Stimulated activated CD4-positive, alpha-beta T cell treated with anti-CD3 and anti-CD28 coated beads, Interleukin-2, amount 100 ng/mL, for 4 hours (primary cell): ENCODE measurements at regions not wholly inside any gene's neighbourhood (a gene's known extent, or its start where the extent isn't known, plus 50 kb on each side); places are given as distances from the start of the nearest gene placed in this dataset.
A peak's percentile ranks its signal among the peaks of the same experiment; 100 is the strongest.
"Not testable (repeated sequence)": the region's sequence is repeated elsewhere in the genome, so short reads cannot be mapped to it uniquely, and the experiment has no call there.

Source experiments
- DNase-seq: peaks from one replicate; pipeline ENCODE4 v3.0.0-alpha.2; 2020; ENCODE audit warnings: low read depth

- not testable (repeated sequence) for DNase-seq
These were observed 51.5 kb downstream of the VPREB1 start for GRCh38 chr22:22296047-22296446.

GRCh38 chr22:22297159-22297793 lies 52.7 kb downstream of the VPREB1 start:
- DNase-seq, result not testable (repeated sequence)

- peak; percentile 69 for DNase-seq
These were observed 53.4 kb downstream of the VPREB1 start for GRCh38 chr22:22297794-22298653.

GRCh38 chr22:22298654-22299009 lies 54.0 kb downstream of the VPREB1 start:
- DNase-seq, result not testable (repeated sequence)

GRCh38 chr22:22300511-22300910 lies 55.9 kb downstream of the VPREB1 start:
- not testable (repeated sequence) for DNase-seq

GRCh38 chr22:22300946-22301345 lies 56.4 kb downstream of the VPREB1 start:
- not testable (repeated sequence) for DNase-seq

GRCh38 chr22:22316589-22316988 lies 72.0 kb downstream of the VPREB1 start:
- DNase-seq, result no peak

- DNase-seq, result no peak
These were observed 74.3 kb downstream of the VPREB1 start for GRCh38 chr22:22318723-22319465.

- peak; percentile 46 for DNase-seq
These were observed 77.4 kb downstream of the VPREB1 start for GRCh38 chr22:22321743-22322611.

GRCh38 chr22:22322792-22323191 lies 78.2 kb downstream of the VPREB1 start:
- DNase-seq, result no peak

- no peak for DNase-seq
These were observed 83.1 kb downstream of the VPREB1 start for GRCh38 chr22:22327723-22328122.

- no peak for DNase-seq
These were observed 85.2 kb downstream of the VPREB1 start for GRCh38 chr22:22329792-22330191.

GRCh38 chr22:22335640-22336039 lies 91.1 kb downstream of the VPREB1 start:
- not testable (repeated sequence) for DNase-seq

GRCh38 chr22:22336333-22336732 lies 91.7 kb downstream of the VPREB1 start:
- not testable (repeated sequence) for DNase-seq

GRCh38 chr22:22338778-22339177 lies 94.2 kb downstream of the VPREB1 start:
- DNase-seq, result not testable (repeated sequence)

GRCh38 chr22:22341736-22342135 lies 97.2 kb downstream of the VPREB1 start:
- DNase-seq, result no peak

GRCh38 chr22:22342697-22343580 lies 98.4 kb downstream of the VPREB1 start:
- DNase-seq, result peak; percentile 53

- DNase-seq, result no peak
These were observed 99.2 kb downstream of the VPREB1 start for GRCh38 chr22:22343581-22344296.

GRCh38 chr22:22344430-22344829 lies 99.8 kb downstream of the VPREB1 start:
- no peak for DNase-seq

- DNase-seq, result no peak
These were observed 101.2 kb downstream of the VPREB1 start for GRCh38 chr22:22345781-22346180.
